Upper lobe of right lung (tissue), 1 donor: ENCODE measurements at regions not wholly inside any gene's neighbourhood (a gene's known extent, or its start where the extent isn't known, plus 50 kb on each side); places are given as distances from the start of the nearest gene placed in this dataset.
"Not testable (repeated sequence)": the region's sequence is repeated elsewhere in the genome, so short reads cannot be mapped to it uniquely, and the experiment has no call there.

Experiments used
- ATAC-seq: fragments of 200-7000 bp; cut with Tn5 transposase; one replicate; pipeline ENCODE4 v1.9.1; 2020; ENCODE audit warnings: mild to moderate bottlenecking, moderate library complexity
- DNase-seq: peaks from one replicate; pipeline ENCODE4 v3.0.0-alpha.2; 2020
- H3K27ac ChIP-seq: fragments of 200-600 bp; one replicate; pipeline ENCODE4 v1.8.0; 2022
- H3K27me3 ChIP-seq: fragments of 200-600 bp; one replicate; pipeline ENCODE4 v1.8.0; 2022; ENCODE audit warnings: mild to moderate bottlenecking
- H3K36me3 ChIP-seq: fragments of 200-600 bp; one replicate; pipeline ENCODE4 v1.8.0; 2022
- H3K4me1 ChIP-seq: fragments of 200-600 bp; one replicate; pipeline ENCODE4 v1.8.0; 2022
- H3K4me3 ChIP-seq: fragments of 200-600 bp; one replicate; pipeline ENCODE4 v1.8.0; 2022; ENCODE audit warnings: mild to moderate bottlenecking
- H3K9me3 ChIP-seq: fragments of 200-600 bp; one replicate; pipeline ENCODE4 v1.8.0; 2022
- CTCF ChIP-seq: fragments of 200-600 bp; IDR thresholded peaks from one replicate; pipeline ENCODE4 v1.8.0; 2022; ENCODE audit warnings: antibody characterized with exemption
- intact Hi-C: fragments of 100-400 bp; cut with DNase I; formaldehyde crosslinking; loops from one replicate; pipeline ENCODE4 v1.11.0; 2022
- donor health status: DM: no; HTN: yes; CAD: no; lungs with severe emphysema.

GRCh38 chr17:43312011-43312410 is 78.2 kb upstream of the RNU2-1 start:
- TF ChIP-seq CTCF, result no peak
- intact Hi-C loops, result no loop called here
- H3K27me3 ChIP-seq, result no peaks in the 10 kb centered on the region
- no peak for ATAC-seq
- no peak for DNase-seq
- H3K9me3 ChIP-seq, result no peaks in the 10 kb centered on the region
- no peaks in the 10 kb centered on the region for H3K4me1 ChIP-seq
- H3K36me3 ChIP-seq, result no peaks in the 10 kb centered on the region
- no peak overlapping the region for H3K4me3 ChIP-seq
- no peak overlapping the region for H3K27ac ChIP-seq

GRCh38 chr17:43309505-43310332 is 75.9 kb upstream of the RNU2-1 start:
- Histone ChIP-seq H3K9me3 (no peaks in the 10 kb centered on the region), H3K4me1 (no peaks in the 10 kb centered on the region), H3K27me3 (no peaks in the 10 kb centered on the region), H3K36me3 (no peaks in the 10 kb centered on the region), H3K4me3 (no peak overlapping the region), H3K27ac (no peak overlapping the region)
- DNase-seq (no peak), ATAC-seq (no peak)
- no peak for TF ChIP-seq CTCF
- intact Hi-C loops, result no loop called here

GRCh38 chr17:43308999-43309398 is 75.2 kb upstream of the RNU2-1 start:
- intact Hi-C loops, result no loop called here
- Histone ChIP-seq H3K27me3 (no peaks in the 10 kb centered on the region), H3K4me1 (no peaks in the 10 kb centered on the region), H3K9me3 (no peaks in the 10 kb centered on the region), H3K4me3 (no peak overlapping the region), H3K36me3 (no peaks in the 10 kb centered on the region), H3K27ac (no peak overlapping the region)
- ATAC-seq (no peak), DNase-seq (no peak)
- TF ChIP-seq CTCF, result no peak

- H3K36me3 ChIP-seq, H3K27ac ChIP-seq, H3K4me3 ChIP-seq, intact Hi-C loops, ATAC-seq, H3K27me3 ChIP-seq, H3K4me1 ChIP-seq, H3K9me3 ChIP-seq: not testable (repeated sequence)
- peak; percentile 18 for DNase-seq
These were observed 71.0 kb upstream of the RNU2-1 start for GRCh38 chr17:43304792-43305191.

GRCh38 chr17:43303049-43303448 is 69.3 kb upstream of the RNU2-1 start:
- H3K4me1 ChIP-seq, H3K27me3 ChIP-seq, H3K4me3 ChIP-seq, DNase-seq, intact Hi-C loops, H3K9me3 ChIP-seq, H3K27ac ChIP-seq, H3K36me3 ChIP-seq: not testable (repeated sequence)
- peak; percentile 44 for ATAC-seq

GRCh38 chr17:43299300-43300076 is 65.7 kb upstream of the RNU2-1 start:
- ATAC-seq, result not testable (repeated sequence)

GRCh38 chr17:43289670-43290069 is 55.9 kb upstream of the RNU2-1 start:
- DNase-seq, H3K36me3 ChIP-seq, H3K9me3 ChIP-seq, intact Hi-C loops, H3K4me3 ChIP-seq, H3K4me1 ChIP-seq, ATAC-seq, H3K27ac ChIP-seq, H3K27me3 ChIP-seq: not testable (repeated sequence)

More at GRCh38 chr17:43299300-43300076, 65.7 kb upstream of the RNU2-1 start:
- H3K27ac ChIP-seq, H3K9me3 ChIP-seq, H3K4me3 ChIP-seq, H3K4me1 ChIP-seq, intact Hi-C loops, DNase-seq, H3K27me3 ChIP-seq, H3K36me3 ChIP-seq: not testable (repeated sequence)

- H3K4me3 ChIP-seq, intact Hi-C loops, H3K27me3 ChIP-seq, H3K9me3 ChIP-seq, H3K36me3 ChIP-seq, H3K4me1 ChIP-seq, ATAC-seq, DNase-seq, H3K27ac ChIP-seq: not testable (repeated sequence)
These were observed 49.8 kb upstream of the RNU2-1 start for GRCh38 chr17:43283606-43284005.
